C4-2B (cell line): ENCODE measurements at regions not wholly inside any gene's neighbourhood (a gene's known extent, or its start where the extent isn't known, plus 50 kb on each side); places are given as distances from the start of the nearest gene placed in this dataset.

ENCODE experiments used
- H3K27ac ChIP-seq: fragments of 450-650 bp; 2 replicates; pipeline ENCODE4 v1.5.1; 2017
- ZFX ChIP-seq: fragments of 450-650 bp; IDR thresholded peaks from 2 replicates; pipeline ENCODE4 v1.6.1; 2017
- TF ChIP-seq, protein P1 (sequence below): fragments of 450-650 bp; conservative IDR thresholded peaks from 2 replicates; pipeline ENCODE4 v1.5.1; 2017; ENCODE audit warnings: mild to moderate bottlenecking

DNA sequence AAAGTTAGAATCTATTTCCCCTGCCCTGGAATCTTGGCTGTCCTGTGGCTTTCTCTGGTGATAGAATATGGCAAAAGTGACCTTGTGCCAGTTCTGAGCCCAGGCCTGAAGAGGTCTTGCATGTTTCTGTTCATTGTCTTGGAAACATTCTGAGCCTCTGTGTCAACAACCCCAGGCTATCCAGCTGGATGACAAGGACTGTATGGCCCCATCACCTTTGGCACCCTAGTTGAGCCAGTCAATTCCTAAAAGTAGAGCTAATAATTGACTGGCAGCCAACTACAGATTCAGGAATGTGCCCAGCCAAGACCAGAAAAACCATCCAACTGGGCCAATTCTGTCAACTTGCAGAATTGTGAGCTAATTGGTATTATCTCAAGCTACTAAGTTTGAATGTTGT is 514.1 kb upstream of the LARGE1 start:
- H3K27ac ChIP-seq = peak overlapping the region; percentile 31; the same call in 1 of the 2 replicates
- TF ChIP-seq, protein P1, sequence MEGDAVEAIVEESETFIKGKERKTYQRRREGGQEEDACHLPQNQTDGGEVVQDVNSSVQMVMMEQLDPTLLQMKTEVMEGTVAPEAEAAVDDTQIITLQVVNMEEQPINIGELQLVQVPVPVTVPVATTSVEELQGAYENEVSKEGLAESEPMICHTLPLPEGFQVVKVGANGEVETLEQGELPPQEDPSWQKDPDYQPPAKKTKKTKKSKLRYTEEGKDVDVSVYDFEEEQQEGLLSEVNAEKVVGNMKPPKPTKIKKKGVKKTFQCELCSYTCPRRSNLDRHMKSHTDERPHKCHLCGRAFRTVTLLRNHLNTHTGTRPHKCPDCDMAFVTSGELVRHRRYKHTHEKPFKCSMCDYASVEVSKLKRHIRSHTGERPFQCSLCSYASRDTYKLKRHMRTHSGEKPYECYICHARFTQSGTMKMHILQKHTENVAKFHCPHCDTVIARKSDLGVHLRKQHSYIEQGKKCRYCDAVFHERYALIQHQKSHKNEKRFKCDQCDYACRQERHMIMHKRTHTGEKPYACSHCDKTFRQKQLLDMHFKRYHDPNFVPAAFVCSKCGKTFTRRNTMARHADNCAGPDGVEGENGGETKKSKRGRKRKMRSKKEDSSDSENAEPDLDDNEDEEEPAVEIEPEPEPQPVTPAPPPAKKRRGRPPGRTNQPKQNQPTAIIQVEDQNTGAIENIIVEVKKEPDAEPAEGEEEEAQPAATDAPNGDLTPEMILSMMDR = no peak
- no peak for TF ChIP-seq ZFX

DNA sequence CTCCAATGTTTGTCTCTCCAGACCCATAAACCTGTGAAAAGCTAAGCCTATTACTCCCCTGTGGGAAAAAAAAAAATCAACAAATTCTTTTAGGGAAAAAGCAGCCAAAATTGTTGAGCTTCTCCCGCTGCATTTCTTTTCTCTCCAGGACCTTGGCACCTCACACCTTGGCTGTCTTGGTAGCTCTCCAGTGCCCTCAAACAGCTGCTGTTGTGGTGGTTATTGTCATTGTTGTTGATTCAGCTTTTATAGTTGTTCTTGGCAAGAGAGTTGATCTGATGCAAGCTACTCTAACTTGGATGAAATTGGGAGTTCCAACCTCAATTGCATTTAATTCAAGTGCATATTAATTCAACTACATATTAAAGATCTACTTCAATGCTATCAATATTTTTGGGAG is 516.9 kb upstream of the LARGE1 start:
- TF ChIP-seq, protein P1 = no peak
- TF ChIP-seq ZFX = no peak
- no peak overlapping the region; the same call in 1 of the 2 replicates for H3K27ac ChIP-seq

DNA sequence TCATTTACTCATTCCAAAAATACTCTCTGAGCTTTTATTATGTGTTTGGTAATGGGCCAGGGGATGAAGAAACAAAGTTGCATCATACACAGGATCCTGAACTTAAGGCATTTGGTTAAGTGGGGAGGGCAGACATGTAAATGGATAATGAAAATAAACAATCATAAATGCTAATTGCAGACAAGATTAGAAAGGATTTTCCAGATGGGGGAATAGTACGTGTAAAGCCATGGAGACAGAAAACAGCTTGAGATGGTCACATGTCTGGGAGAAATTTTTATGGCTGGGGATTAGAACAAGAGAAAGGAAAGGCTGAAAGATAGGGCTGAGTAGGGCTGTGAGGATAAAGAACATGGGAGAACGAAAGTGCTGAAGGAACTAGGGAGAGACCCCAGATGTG is 534.3 kb upstream of the LARGE1 start:
- no peak overlapping the region for H3K27ac ChIP-seq

DNA sequence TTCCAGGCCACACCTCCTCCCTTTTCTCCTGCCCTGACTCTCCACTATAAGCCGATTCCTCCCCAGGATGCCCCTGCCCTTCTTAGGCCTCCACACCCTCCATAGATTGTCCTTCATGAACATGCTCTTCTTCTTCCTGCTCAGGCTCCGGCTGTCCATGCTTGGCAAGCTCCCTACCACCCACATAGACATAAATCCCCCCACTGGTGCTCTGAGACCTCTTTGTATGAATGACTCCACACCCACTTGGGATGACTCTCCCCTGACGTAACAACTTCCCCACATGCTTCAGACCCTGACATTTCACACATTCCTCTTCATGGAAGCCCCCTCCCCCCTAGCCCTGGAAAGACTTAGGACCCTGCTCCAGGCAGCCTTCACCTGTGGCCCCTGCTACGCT is 542.5 kb upstream of the LARGE1 start:
- H3K27ac ChIP-seq = no peak overlapping the region
- no peak for TF ChIP-seq ZFX
- TF ChIP-seq, protein P1 = no peak

More for the DNA sequence above, 534.3 kb upstream of the LARGE1 start:
- TF ChIP-seq ZFX = no peak
- TF ChIP-seq, protein P1 = no peak

DNA sequence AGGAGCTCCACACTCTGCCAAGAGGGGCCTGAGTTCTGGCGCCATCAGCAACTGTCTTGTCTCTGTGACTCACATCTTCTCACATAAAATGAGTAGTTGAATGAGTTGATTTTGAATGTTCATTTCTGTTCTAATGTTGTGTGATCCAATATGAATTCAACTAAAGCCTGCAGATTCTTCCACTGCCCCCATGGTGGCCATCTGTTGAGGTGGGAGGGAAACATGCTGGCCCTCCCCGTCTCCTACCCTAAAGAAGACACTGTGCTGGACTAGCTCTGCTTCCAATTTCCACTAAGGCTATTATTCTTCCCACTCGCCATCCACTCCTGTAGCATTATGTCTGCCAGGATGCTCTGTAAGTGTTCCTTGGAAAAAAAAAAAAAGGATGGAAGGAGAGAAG is 555.6 kb upstream of the LARGE1 start:
- no peak overlapping the region for H3K27ac ChIP-seq
- TF ChIP-seq ZFX = no peak
- TF ChIP-seq, protein P1 = no peak

DNA sequence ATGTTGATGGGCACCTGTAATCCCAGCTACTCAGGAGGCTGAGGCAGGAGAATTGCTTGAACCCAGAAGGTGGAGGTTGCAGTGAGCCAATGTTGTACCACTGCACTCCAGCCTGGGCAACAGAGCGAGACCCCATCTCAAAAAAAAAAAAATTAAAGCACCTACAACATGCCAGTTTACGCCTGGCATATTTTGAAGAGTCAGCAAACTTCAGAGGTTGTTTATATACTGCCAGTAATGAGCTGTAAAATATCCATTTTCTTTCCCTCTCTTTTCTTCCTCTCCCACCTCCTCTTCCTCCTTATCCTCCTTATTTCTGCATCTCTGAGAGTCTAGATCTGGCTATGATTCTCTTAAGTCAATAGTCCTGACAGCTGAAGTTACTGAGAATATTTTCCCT is 556.5 kb upstream of the LARGE1 start:
- no peak for TF ChIP-seq ZFX
- TF ChIP-seq, protein P1 = no peak
- no peak overlapping the region for H3K27ac ChIP-seq

DNA sequence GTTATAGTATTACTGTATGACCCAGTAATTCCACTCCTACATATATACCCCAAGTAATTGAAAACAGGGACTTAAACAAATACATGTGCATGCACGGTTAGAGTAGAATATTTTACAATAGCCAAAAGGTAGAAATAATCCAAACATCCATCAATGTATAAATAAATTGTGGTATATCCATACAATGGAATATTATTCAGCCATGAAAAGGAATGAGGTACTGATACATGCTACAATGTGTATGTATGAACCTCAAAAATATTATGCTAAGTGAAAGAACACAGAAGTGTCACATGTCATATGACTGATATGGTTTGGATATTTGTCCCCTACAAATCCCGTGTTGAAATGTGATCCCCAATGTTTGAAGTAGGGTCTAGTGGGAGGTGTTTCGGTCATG is 560.8 kb upstream of the LARGE1 start:
- TF ChIP-seq ZFX = no peak
- TF ChIP-seq, protein P1 = no peak
- H3K27ac ChIP-seq = no peak overlapping the region
